ENCODE measurements at regions not wholly inside any gene's neighbourhood (a gene's known extent, or its start where the extent isn't known, plus 50 kb on each side); places are given as distances from the start of the nearest gene placed in this dataset.
"Not testable (repeated sequence)": the region's sequence is repeated elsewhere in the genome, so short reads cannot be mapped to it uniquely, and the experiment has no call there.

GRCh38 chr5:37921452-37921851, 81.6 kb upstream of the GDNF start:
- Histone ChIP-seq H3K4me1 (no peaks in the 10 kb centered on the region), H3K36me3 (no peaks in the 10 kb centered on the region), H3K27me3 (ENCODE audit: low read depth) (no peaks in the 10 kb centered on the region), H3K27ac (no peak overlapping the region), H3K9me3 (no peaks in the 10 kb centered on the region), H3K4me3 (no peak overlapping the region)
- ATAC-seq (no peak), DNase-seq (no peak)
- TF ChIP-seq, protein P1, sequence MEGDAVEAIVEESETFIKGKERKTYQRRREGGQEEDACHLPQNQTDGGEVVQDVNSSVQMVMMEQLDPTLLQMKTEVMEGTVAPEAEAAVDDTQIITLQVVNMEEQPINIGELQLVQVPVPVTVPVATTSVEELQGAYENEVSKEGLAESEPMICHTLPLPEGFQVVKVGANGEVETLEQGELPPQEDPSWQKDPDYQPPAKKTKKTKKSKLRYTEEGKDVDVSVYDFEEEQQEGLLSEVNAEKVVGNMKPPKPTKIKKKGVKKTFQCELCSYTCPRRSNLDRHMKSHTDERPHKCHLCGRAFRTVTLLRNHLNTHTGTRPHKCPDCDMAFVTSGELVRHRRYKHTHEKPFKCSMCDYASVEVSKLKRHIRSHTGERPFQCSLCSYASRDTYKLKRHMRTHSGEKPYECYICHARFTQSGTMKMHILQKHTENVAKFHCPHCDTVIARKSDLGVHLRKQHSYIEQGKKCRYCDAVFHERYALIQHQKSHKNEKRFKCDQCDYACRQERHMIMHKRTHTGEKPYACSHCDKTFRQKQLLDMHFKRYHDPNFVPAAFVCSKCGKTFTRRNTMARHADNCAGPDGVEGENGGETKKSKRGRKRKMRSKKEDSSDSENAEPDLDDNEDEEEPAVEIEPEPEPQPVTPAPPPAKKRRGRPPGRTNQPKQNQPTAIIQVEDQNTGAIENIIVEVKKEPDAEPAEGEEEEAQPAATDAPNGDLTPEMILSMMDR (IDR thresholded peaks at IDR 0.05): no peak
- intact Hi-C loops (cut with DNase I): no loop called here

DNA sequence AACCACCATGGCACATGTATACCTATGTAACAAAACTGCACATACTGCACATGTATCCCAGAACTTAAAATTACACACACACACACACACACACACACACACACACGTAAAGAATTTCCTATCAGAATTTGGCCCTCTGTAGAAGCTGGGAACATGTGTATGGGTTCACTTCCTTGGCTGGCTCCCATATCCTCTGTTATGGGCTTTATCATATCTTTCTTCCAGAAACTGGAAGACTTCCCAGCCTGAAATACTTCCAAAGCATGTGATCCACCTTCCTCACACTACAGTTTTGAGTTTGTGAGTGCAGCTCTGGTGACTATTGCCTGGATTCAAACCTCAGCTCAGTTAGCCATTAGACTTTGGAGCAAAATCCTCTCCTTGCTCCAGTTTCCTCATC, 78.6 kb upstream of the GDNF start:
- no peaks in the 10 kb centered on the region for H3K36me3 ChIP-seq
- intact Hi-C loops (cut with DNase I): no loop called here
- DNase-seq: no peak
- H3K27ac ChIP-seq: no peak overlapping the region
- no peak for ATAC-seq
- H3K9me3 ChIP-seq: no peaks in the 10 kb centered on the region
- H3K4me3 ChIP-seq: no peak overlapping the region
- no peaks in the 10 kb centered on the region for H3K27me3 ChIP-seq (ENCODE audit: low read depth)
- no peaks in the 10 kb centered on the region for H3K4me1 ChIP-seq
- TF ChIP-seq, protein P1 (IDR thresholded peaks at IDR 0.05): no peak

DNA sequence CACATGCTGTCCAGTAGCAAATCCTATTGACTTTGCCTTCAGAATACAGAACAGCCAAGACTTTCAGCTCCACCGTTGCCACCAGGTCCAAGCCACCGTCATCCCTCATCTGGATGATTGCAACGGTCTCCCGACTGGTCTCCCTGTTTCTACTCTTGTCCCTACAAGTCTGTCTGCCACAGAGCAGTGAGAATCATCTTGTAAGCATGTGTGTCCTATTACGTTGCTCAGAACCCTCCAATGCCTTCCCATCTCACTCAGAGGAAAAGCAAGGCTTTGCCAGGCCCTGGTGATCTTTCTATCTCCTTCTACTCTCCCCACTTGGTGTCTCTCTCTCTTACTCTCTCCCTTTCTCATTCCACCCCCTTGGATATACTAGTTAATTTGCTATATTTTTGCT, 76.7 kb upstream of the GDNF start:
- H3K27me3 ChIP-seq (ENCODE audit: low read depth): no peaks in the 10 kb centered on the region
- no peaks in the 10 kb centered on the region for H3K36me3 ChIP-seq
- intact Hi-C loops (cut with DNase I): no loop called here
- H3K4me3 ChIP-seq: no peak overlapping the region
- no peaks in the 10 kb centered on the region for H3K9me3 ChIP-seq
- DNase-seq (no peak), ATAC-seq (no peak)
- no peaks in the 10 kb centered on the region for H3K4me1 ChIP-seq
- no peak overlapping the region for H3K27ac ChIP-seq
- TF ChIP-seq, protein P1 (IDR thresholded peaks at IDR 0.05): no peak

DNA sequence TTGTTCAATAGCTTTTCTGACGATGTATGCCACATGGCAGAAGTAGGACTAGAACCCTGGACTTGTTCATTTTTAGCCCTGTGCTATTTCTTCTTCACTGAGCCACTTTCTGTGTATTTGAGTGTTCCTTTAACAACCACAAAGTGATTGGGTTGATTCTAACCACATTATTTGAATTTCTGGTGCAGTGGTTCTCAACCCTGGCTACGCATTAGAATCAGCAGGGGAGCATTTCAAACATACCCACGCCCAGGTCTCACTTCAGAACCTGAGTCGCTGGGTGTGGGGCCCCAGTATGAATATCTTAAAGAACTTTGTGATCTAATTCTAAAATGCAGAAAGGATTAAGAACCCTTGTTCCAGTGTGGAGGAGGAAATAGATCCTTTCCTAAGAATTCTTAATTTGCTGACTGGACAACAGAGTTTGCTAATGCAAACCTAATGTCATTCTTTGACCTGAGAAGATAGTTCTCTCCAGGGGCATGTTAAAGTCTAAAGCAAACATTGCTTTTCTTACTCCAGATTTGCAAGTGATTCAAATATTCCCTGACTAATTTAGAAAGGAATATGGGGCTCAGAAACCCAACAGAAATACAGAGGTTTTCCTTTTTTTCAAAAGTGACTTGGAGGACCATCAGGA, 75.4 kb upstream of the GDNF start:
- ATAC-seq (no peak), DNase-seq (no peak)
- Histone ChIP-seq H3K36me3 (no peaks in the 10 kb centered on the region), H3K27ac (no peak overlapping the region), H3K9me3 (no peaks in the 10 kb centered on the region), H3K4me3 (no peak overlapping the region), H3K27me3 (ENCODE audit: low read depth) (no peaks in the 10 kb centered on the region), H3K4me1 (no peaks in the 10 kb centered on the region)
- intact Hi-C loops (cut with DNase I): no loop called here
- TF ChIP-seq, protein P1 (IDR thresholded peaks at IDR 0.05): no peak

DNA sequence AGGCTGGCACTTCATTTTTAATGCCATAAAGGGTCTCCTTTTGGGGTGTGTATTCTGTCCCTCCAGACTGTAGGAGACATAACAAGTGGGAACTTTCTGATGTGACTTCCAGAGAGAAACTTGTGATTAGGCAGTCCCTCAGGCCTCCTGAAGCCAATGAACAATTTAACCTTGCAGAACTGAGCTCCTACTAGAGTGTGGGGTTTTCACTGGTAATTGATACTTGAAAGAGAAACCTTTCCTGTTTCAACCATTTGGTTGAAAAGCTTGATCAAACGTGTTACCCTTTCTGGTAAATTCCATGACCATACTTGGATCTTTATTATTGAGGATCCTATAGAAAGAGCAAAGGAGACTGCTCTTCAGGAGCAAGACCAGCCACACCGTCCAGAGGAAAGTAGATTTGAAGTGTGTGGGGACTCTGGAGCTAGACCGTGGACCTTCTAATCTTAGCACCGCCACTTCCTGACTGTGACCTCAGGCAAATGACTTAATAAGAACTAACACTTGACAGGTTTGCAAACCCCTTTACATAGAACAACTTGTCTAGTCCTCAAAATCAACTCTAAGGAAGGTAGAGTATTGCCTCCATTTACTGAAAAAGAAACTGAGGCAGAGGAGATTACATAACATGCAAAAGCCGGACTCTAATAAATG, 69.9 kb upstream of the GDNF start:
- H3K36me3 ChIP-seq; H3K4me3 ChIP-seq; H3K27ac ChIP-seq; H3K4me1 ChIP-seq; ATAC-seq; DNase-seq; H3K27me3 ChIP-seq (ENCODE audit: low read depth); intact Hi-C loops (cut with DNase I); H3K9me3 ChIP-seq: not testable (repeated sequence)

DNA sequence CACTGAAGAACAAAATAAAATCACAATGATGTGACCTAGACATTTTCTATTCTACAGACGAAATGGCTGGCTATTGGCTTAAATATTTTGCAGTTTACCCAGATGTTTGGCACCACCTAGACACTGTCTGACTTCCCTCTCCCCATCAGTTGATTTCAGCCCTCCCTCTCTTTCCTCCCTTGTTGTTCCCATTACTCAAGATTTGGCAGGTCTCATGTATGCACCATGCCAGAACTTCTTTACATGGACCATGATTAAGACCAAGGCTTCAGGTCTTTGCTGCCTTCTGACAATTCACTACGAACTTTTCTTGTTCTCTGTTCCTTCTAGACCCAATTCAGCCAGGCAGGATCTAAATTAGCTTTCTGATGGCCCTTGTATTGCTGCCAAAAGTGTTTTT, 66.6 kb upstream of the GDNF start:
- Histone ChIP-seq H3K4me1 (no peaks in the 10 kb centered on the region), H3K27ac (no peak overlapping the region), H3K9me3 (no peaks in the 10 kb centered on the region), H3K4me3 (no peak overlapping the region), H3K27me3 (ENCODE audit: low read depth) (peaks cover 4% of the 10 kb centered on the region), H3K36me3 (no peaks in the 10 kb centered on the region)
- DNase-seq: no peak
- ATAC-seq: no peak
- TF ChIP-seq, protein P1 (IDR thresholded peaks at IDR 0.05): no peak
- intact Hi-C loops (cut with DNase I): no loop called here
